Esophagus squamous epithelium (tissue), 4 donors: ENCODE measurements at regions not wholly inside any gene's neighbourhood (a gene's known extent, or its start where the extent isn't known, plus 50 kb on each side); places are given as distances from the start of the nearest gene placed in this dataset.

Source experiments
- CTCF ChIP-seq, 6 experiments: fragments of 450-650 bp in 4 of 6; fragments of 200-600 bp in 2 of 6; sonication (generic) in 2 of 6; IDR thresholded peaks; one replicate each; pipeline ENCODE4 v1.5.1; 2016 to 2019; ENCODE audit warnings: antibody characterized with exemption in 6 of 6, mild to moderate bottlenecking in 4 of 6, moderate library complexity in 4 of 6
- POLR2A ChIP-seq, 4 donors: fragments of 450-650 bp; IDR thresholded peaks; one replicate each; pipeline ENCODE4 v1.6.1; 2017; ENCODE audit warnings: antibody characterized with exemption in 4 of 4, mild to moderate bottlenecking in 4 of 4, moderate library complexity in 3 of 4

- TF ChIP-seq CTCF (IDR thresholded peaks at IDR 0.05) (no peak), POLR2A (IDR thresholded peaks at IDR 0.05) (no peak)
These were observed 143.3 kb upstream of the SMLR1 start for GRCh38 chr6:130683761-130684517.
